Epithelial cell of proximal tubule (primary cell): ENCODE measurements at regions not wholly inside any gene's neighbourhood (a gene's known extent, or its start where the extent isn't known, plus 50 kb on each side); places are given as distances from the start of the nearest gene placed in this dataset.

Experiments used
- DNase-seq: peaks from one replicate; pipeline ENCODE4 v3.0.0-alpha.2; 2011; ENCODE audit warnings: low read depth
- H3K4me3 ChIP-seq: 2 replicates; pipeline ENCODE4 v1.5.1; 2011; ENCODE audit warnings: low read depth, mild to moderate bottlenecking, low read length
- TF ChIP-seq, protein P1 (sequence below): conservative IDR thresholded peaks from 2 replicates; pipeline ENCODE4 v1.5.1; 2012; ENCODE audit warnings: low read depth, mild to moderate bottlenecking, low read length

DNA sequence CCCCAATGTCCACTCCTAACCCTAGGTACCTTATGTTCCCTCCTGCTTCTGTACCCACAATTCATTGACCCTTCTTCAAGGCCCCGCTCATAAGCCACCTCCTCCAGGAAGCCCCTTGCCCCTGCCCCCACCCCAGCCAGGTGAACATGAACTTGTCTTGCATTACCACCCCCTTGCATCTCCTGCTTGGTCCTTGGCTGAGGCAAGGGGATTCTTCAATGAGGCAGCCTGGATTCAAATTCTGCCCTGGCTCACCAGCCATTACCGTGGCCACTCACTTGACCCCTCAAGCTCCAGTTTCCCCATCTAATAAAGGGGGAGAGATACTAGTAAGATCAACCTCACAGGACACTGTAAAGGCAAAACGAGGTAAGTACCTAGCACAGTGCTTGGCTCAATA is 193.1 kb downstream of the DICER1 start:
- TF ChIP-seq, protein P1, sequence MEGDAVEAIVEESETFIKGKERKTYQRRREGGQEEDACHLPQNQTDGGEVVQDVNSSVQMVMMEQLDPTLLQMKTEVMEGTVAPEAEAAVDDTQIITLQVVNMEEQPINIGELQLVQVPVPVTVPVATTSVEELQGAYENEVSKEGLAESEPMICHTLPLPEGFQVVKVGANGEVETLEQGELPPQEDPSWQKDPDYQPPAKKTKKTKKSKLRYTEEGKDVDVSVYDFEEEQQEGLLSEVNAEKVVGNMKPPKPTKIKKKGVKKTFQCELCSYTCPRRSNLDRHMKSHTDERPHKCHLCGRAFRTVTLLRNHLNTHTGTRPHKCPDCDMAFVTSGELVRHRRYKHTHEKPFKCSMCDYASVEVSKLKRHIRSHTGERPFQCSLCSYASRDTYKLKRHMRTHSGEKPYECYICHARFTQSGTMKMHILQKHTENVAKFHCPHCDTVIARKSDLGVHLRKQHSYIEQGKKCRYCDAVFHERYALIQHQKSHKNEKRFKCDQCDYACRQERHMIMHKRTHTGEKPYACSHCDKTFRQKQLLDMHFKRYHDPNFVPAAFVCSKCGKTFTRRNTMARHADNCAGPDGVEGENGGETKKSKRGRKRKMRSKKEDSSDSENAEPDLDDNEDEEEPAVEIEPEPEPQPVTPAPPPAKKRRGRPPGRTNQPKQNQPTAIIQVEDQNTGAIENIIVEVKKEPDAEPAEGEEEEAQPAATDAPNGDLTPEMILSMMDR: no peak
- no peak for DNase-seq
- H3K4me3 ChIP-seq: no peak overlapping the region

DNA sequence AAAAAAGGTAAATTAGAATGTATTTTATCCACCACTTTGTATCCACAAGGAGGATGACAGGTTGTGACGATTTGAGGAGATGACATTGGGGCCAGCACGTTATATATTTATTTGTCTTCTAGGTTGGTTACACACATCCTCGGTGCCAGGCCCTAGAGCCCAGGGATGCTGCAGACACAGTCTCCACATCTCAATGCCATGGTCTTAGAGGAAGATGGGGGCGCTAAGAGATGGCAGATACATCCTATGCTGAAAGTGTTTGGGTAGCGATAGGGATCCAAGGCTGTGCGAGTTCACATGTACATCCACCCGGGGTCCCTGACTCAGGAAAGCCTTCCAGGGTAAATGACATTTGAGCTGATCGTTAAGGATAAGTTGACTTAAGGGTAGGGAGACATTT is 193.1 kb upstream of the GSC start:
- DNase-seq: no peak
- H3K4me3 ChIP-seq: no peak overlapping the region
- TF ChIP-seq, protein P1: no peak

DNA sequence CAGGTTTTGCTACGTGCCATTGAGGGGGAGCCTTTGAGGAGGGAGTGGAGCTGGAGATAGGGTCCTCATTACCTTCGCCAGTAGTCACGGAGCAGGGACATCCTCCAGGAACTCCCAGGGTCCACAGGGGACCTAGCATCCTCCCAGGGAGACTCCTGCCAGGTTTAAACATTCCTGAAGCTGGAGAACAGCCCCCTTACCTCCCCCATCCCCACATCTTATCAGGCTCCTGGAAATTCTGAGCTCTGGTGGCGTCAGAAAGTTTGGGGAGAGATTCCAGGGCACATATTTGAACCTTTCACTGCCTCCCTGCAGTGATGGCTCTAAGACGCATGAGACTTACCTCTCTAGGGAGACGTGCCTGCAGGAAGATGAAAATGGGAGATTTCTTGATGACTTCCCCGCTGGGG is 192.3 kb upstream of the GSC start:
- H3K4me3 ChIP-seq: no peak overlapping the region
- no peak for DNase-seq
- TF ChIP-seq, protein P1: no peak

DNA sequence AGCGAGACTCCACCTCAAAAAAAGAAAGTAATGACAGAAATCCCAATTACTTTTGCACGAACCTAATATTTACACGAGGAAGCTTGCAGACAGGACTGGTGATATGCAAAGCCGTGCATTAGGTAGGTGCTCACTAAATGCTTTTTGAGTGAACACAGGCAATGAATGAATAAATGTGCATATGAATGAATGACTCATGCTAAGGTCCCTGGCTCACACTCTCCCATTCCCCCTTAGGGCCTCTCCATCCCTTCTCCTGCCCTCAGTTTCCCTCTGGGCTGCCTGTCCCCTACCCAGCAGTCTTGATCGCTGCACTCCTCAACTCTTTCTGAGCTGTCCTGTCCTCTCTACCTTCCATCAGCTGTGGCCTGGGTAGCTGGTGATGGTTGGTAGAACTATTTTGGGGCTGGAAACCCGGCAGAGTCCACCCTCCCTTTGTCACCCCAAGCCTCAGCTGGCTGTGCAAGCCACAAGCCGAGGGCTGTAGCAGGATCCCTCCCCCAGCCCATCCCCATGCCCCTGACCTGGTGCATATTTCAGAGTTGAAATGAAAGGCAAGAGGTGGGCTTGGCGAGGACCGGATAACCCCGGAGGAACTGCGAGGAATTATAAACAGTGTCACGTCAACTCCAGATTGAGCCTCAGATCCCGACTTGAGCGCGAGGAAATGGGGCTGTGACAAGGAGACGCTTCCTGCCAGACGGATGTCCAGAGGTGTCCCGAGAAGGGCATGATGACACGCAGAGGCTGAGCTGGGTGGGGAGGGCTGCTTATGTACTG is 191.7 kb upstream of the GSC start:
- DNase-seq: no peak
- TF ChIP-seq, protein P1: no peak

DNA sequence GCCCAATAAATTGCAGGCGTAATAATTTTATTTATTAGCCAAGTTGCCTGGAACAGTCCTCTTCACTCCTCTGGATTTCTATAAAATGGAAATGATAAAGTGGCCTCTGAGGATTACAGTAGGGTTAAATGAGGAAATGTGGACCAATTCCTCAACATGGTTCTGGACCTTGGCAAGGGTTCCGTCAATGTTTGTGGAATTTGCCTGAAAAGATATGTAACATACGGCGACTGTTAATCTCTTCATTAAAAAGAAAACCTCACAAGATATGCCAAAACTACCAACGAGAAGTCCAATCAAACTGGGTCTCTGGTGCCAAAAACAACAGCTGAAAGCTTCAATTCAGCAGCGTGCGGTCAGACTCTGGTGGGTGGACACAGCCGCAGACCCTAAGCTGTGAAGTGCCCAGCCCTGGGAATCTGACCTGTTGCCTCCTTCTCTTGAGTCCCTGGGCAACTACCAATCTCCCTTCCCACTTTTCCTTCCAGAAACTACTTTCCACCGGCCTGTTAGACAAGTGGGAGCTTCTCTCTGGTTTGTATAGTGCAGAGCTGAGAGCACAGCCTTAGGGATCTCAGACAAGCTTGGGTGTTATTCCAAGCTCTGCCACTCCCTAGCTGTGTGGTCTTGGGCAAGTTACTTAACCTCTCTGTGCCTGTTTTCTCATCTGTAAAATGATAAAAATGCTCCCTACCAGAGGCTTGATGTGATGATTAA is 190.5 kb upstream of the GSC start:
- H3K4me3 ChIP-seq: no peak overlapping the region
- no peak for DNase-seq
- TF ChIP-seq, protein P1: no peak

More for the DNA sequence above, 191.7 kb upstream of the GSC start:
- H3K4me3 ChIP-seq: no peak overlapping the region

DNA sequence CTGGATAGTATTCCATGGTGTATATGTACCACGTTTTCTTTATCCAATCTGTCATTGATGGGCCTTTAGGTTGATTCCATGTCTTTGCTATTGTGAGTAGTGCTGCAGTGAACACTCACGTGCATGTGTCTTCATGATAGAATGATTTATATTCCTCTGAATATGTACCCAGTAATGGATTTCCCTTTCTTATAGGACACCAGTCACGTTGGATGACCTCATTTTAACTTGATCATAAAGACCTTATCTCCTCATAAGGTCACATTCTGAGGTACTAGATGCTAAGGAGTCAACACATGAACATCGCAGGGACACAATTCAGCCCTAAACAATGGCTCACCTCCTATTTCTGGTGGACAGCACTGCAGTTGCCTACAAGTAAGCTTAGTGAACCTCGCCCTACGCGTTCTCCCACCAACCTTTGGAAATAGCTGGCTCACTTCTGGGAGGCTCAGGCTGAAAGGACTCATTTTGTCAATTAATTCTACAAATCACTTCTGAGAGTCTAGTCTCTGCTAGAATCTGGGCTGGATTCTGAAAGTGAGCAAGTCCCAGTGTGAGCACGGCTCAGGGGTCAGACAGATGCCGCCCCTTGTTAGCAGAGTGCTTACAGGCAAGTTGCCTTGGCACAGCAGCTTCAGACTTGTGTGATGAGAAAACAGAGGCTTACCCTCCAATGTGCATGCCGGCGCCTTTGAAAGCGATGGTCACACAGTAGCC is 183.8 kb upstream of the GSC start:
- DNase-seq: no peak
- TF ChIP-seq, protein P1: no peak
- no peak overlapping the region for H3K4me3 ChIP-seq
